ENCODE measurements at regions not wholly inside any gene's neighbourhood (a gene's known extent, or its start where the extent isn't known, plus 50 kb on each side); places are given as distances from the start of the nearest gene placed in this dataset.
A peak's percentile ranks its signal among the peaks of the same experiment; 100 is the strongest.

- CTCF ChIA-PET, result interaction anchor here (1.4 to 1.9 kb wide), 2 partner anchors 12 to 66 kb away, joined by 4 read pairs; no protein-coding TSS in a partner anchor
- DNase-seq (ENCODE audit: extremely low spot score), result no peak
- TF ChIP-seq, protein P1, sequence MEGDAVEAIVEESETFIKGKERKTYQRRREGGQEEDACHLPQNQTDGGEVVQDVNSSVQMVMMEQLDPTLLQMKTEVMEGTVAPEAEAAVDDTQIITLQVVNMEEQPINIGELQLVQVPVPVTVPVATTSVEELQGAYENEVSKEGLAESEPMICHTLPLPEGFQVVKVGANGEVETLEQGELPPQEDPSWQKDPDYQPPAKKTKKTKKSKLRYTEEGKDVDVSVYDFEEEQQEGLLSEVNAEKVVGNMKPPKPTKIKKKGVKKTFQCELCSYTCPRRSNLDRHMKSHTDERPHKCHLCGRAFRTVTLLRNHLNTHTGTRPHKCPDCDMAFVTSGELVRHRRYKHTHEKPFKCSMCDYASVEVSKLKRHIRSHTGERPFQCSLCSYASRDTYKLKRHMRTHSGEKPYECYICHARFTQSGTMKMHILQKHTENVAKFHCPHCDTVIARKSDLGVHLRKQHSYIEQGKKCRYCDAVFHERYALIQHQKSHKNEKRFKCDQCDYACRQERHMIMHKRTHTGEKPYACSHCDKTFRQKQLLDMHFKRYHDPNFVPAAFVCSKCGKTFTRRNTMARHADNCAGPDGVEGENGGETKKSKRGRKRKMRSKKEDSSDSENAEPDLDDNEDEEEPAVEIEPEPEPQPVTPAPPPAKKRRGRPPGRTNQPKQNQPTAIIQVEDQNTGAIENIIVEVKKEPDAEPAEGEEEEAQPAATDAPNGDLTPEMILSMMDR (IDR thresholded peaks at IDR 0.05; ENCODE audit: control extremely low read depth, extremely low read depth, low read depth, missing control alignments), result no peak
- POLR2A ChIA-PET, result no interaction called here
These were observed 118.7 kb downstream of the TENT4A start for GRCh38 chr5:6831678-6832671.

DNA sequence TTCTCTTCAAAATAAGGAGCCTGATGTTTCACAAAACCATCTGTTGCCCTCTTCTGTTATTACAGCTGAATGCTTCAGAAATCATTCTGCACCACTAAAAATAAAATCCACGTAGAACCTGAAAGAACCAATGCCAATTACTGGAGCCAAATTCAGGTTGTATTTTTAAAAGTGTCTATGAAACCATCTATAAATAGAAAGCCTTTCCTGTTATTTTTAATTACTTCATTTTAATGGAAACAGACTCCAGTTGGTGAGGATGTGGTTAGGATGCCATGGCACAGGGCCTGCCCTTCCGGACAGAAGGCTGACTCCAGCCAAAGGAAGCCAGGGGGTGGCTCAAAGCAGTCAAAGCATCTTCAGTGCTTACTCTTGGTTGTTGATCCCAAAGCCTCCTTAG is 119.8 kb downstream of the TENT4A start:
- ChIA-PET CTCF (interaction anchor here (1.9 kb wide), 1 partner anchor 13 kb away, joined by 4 read pairs; no protein-coding TSS in a partner anchor), POLR2A (no interaction called here)
- TF ChIP-seq, protein P1 (IDR thresholded peaks at IDR 0.05; ENCODE audit: control extremely low read depth, extremely low read depth, low read depth, missing control alignments), result no peak
- no peak for DNase-seq (ENCODE audit: extremely low spot score)

GRCh38 chr5:6833406-6833805 is 120.2 kb downstream of the TENT4A start:
- POLR2A ChIA-PET, result no interaction called here
- no peak for DNase-seq (ENCODE audit: extremely low spot score)
- CTCF ChIA-PET, result interaction anchor here (1.9 kb wide), 1 partner anchor 13 kb away, joined by 4 read pairs; no protein-coding TSS in a partner anchor
- TF ChIP-seq, protein P1 (IDR thresholded peaks at IDR 0.05; ENCODE audit: control extremely low read depth, extremely low read depth, low read depth, missing control alignments), result no peak

DNA sequence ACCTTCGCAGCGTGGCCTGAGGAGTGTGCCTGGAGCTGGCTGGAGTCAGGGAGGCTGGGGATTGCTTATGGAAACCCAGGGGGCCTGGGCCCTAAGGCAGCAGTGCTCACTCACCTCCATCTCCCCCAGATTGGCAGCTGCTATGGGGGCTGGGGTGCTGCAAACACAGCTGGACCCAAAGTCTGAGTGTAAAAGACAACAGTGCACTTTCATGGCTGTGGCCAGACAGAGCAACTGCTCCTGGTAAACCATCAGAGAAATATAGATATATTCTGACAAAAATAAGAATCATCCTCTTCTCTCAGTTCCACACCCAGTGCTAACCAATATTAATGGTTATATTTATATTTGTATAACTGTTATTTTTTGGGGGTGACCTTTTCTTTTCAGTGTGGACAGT is 123.9 kb downstream of the TENT4A start:
- TF ChIP-seq, protein P1 (IDR thresholded peaks at IDR 0.05; ENCODE audit: control extremely low read depth, extremely low read depth, low read depth, missing control alignments), result no peak
- CTCF ChIA-PET, result interaction anchor here (1.5 to 1.7 kb wide), 3 partner anchors 11 to 72 kb away, joined by 3 to 7 read pairs (median 4); no protein-coding TSS in a partner anchor
- DNase-seq (ENCODE audit: extremely low spot score), result no peak
- POLR2A ChIA-PET, result no interaction called here

GRCh38 chr5:6837519-6838110 is 124.4 kb downstream of the TENT4A start:
- POLR2A ChIA-PET, result no interaction called here
- DNase-seq (ENCODE audit: extremely low spot score), result peak; percentile 48
- CTCF ChIA-PET, result interaction anchor here (1.6 to 1.7 kb wide), 2 partner anchors 10 to 13 kb away, joined by 3 to 7 read pairs; no protein-coding TSS in a partner anchor
- TF ChIP-seq, protein P1 (IDR thresholded peaks at IDR 0.05; ENCODE audit: control extremely low read depth, extremely low read depth, low read depth, missing control alignments), result peak; percentile 65

- ChIA-PET POLR2A (no interaction called here), CTCF (interaction anchor here (1.1 to 1.7 kb wide), 2 partner anchors 9 to 13 kb away, joined by 3 to 4 read pairs; no protein-coding TSS in a partner anchor)
- TF ChIP-seq, protein P1 (IDR thresholded peaks at IDR 0.05; ENCODE audit: control extremely low read depth, extremely low read depth, low read depth, missing control alignments), result no peak
- no peak for DNase-seq (ENCODE audit: extremely low spot score)
These were observed 125.5 kb downstream of the TENT4A start for GRCh38 chr5:6838736-6839135.

Measured in GM10248 (cell line).